CD4-positive, alpha-beta T cell (primary cell): ENCODE measurements at regions not wholly inside any gene's neighbourhood (a gene's known extent, or its start where the extent isn't known, plus 50 kb on each side); places are given as distances from the start of the nearest gene placed in this dataset.
"Not testable (repeated sequence)": the region's sequence is repeated elsewhere in the genome, so short reads cannot be mapped to it uniquely, and the experiment has no call there.

ENCODE experiments used
- ATAC-seq: fragments of 200-7000 bp; cut with Tn5 transposase; one replicate; pipeline ENCODE4 v1.10.0; 2022; ENCODE audit warnings: mild to moderate bottlenecking; ENCODE audit not compliant: poor library complexity
- CTCF ChIA-PET: fragments of 350-600 bp; sonication (Branson Sonifier 250); formaldehyde crosslinking; loops from one replicate; lab custom pipeline; 2021; ENCODE audit warnings: antibody characterized with exemption, inconsistent platforms; lab: Charles Lee
- POLR2A ChIA-PET: fragments of 350-600 bp; sonication (Branson Sonifier 250); formaldehyde crosslinking; loops from one replicate; lab custom pipeline; 2021; ENCODE audit warnings: antibody characterized with exemption, inconsistent platforms; lab: Charles Lee
- DNase-seq, 14 experiments: peaks; one replicate each; pipeline ENCODE4 v3.0.0-alpha.2; 2013 to 2020; ENCODE audit warnings: mixed read lengths in 2 of 14
- H3K27ac ChIP-seq, 2 donors: one replicate each; pipeline versions ENCODE4 v1.5.1 to v1.7.0; 2013; ENCODE audit warnings: low read length in 2 of 2, low read depth in 1 of 2, mild to moderate bottlenecking in 1 of 2
- H3K27me3 ChIP-seq, 2 experiments: 1 replicate in 1 of 2; 2 replicates in 1 of 2; pipeline versions ENCODE4 v1.6.1 to v1.7.0; 2013; ENCODE audit warnings: low read length in 2 of 2, control low read depth in 1 of 2, mild to moderate bottlenecking in 1 of 2, moderate library complexity in 1 of 2; ENCODE audit not compliant: insufficient read depth in 2 of 2, control insufficient read depth in 1 of 2
- H3K36me3 ChIP-seq: one replicate; pipeline ENCODE4 v1.6.1; 2013; ENCODE audit warnings: low read length, control low read depth; ENCODE audit not compliant: insufficient read depth
- H3K4me1 ChIP-seq: one replicate; pipeline ENCODE4 v1.6.1; 2013; ENCODE audit warnings: low read length, control low read depth; ENCODE audit not compliant: insufficient read depth
- H3K4me3 ChIP-seq: one replicate; pipeline ENCODE4 v1.5.1; 2013; ENCODE audit warnings: mild to moderate bottlenecking, low read length, moderate library complexity
- H3K9me3 ChIP-seq, 2 experiments: 1 replicate in 1 of 2; 2 replicates in 1 of 2; pipeline versions ENCODE4 v1.6.1 to v1.7.0; 2013; ENCODE audit warnings: low read length in 2 of 2, mild to moderate bottlenecking in 2 of 2, control low read depth in 1 of 2, moderate library complexity in 1 of 2; ENCODE audit not compliant: control insufficient read depth in 1 of 2, insufficient read depth in 1 of 2
- H3K27ac Mint-ChIP-seq: one replicate; pipeline ENCODE4 v1.8.0; 2020; ENCODE audit warnings: mixed read lengths
- H3K27me3 Mint-ChIP-seq: one replicate; pipeline ENCODE4 v1.8.0; 2021; ENCODE audit warnings: mixed read lengths
- H3K36me3 Mint-ChIP-seq: one replicate; pipeline ENCODE4 v1.8.0; 2021; ENCODE audit warnings: low read depth, mixed read lengths
- H3K4me1 Mint-ChIP-seq: one replicate; pipeline ENCODE4 v1.8.0; 2021; ENCODE audit warnings: low read depth, mixed read lengths
- H3K4me3 Mint-ChIP-seq: one replicate; pipeline ENCODE4 v1.8.0; 2020; ENCODE audit warnings: mild to moderate bottlenecking, mixed read lengths
- H3K9me3 Mint-ChIP-seq: one replicate; pipeline ENCODE4 v1.8.0; 2020; ENCODE audit warnings: mixed read lengths
- CTCF ChIP-seq: fragments of 200-600 bp; IDR thresholded peaks from one replicate; pipeline ENCODE4 v1.8.0; 2022; ENCODE audit warnings: antibody characterized with exemption, mild to moderate bottlenecking
- intact Hi-C, 2 experiments: fragments of 100-400 bp; cut with DNase I in 1 of 2; cut with micrococcal nuclease in 1 of 2; formaldehyde crosslinking; loops; one replicate each; pipeline versions ENCODE4 v1.15.1 to v1.9.0; 2023 to 2025; cut with DNase I, micrococcal nuclease

- H3K4me3 Mint-ChIP-seq = no peak overlapping the region
- no peak overlapping the region for H3K27ac ChIP-seq
These were observed 230.3 kb downstream of the CNTN3 start for GRCh38 chr3:74384159-74384558.

GRCh38 chr3:74377669-74378068 is 236.8 kb downstream of the CNTN3 start:
- no peaks in the 10 kb centered on the region for H3K27me3 Mint-ChIP-seq
- peaks cover 5% of the 10 kb centered on the region for H3K9me3 Mint-ChIP-seq
- TF ChIP-seq CTCF = no peak
- no peaks in the 10 kb centered on the region for H3K27me3 ChIP-seq
- H3K4me1 ChIP-seq = no peaks in the 10 kb centered on the region
- ChIA-PET CTCF (no interaction called here), POLR2A (no interaction called here)
- ATAC-seq (no peak), DNase-seq (no peak)
- no peaks in the 10 kb centered on the region for H3K9me3 ChIP-seq
- H3K4me3 Mint-ChIP-seq = no peak overlapping the region
- intact Hi-C loops = no loop called here
- no peaks in the 10 kb centered on the region for H3K4me1 Mint-ChIP-seq
- no peak overlapping the region for H3K27ac Mint-ChIP-seq
- no peak overlapping the region for H3K27ac ChIP-seq
- no peak overlapping the region for H3K4me3 ChIP-seq
- H3K36me3 Mint-ChIP-seq = no peaks in the 10 kb centered on the region
- H3K36me3 ChIP-seq = no peaks in the 10 kb centered on the region

More at GRCh38 chr3:74384159-74384558, 230.3 kb downstream of the CNTN3 start:
- Histone ChIP-seq H3K36me3 (no peaks in the 10 kb centered on the region), H3K27me3 (no peaks in the 10 kb centered on the region), H3K9me3 (no peaks in the 10 kb centered on the region), H3K4me1 (no peaks in the 10 kb centered on the region), H3K4me3 (no peak overlapping the region)
- Mint-ChIP-seq H3K9me3 (peaks cover 7% of the 10 kb centered on the region), H3K27me3 (no peaks in the 10 kb centered on the region), H3K4me1 (no peaks in the 10 kb centered on the region), H3K36me3 (no peaks in the 10 kb centered on the region), H3K27ac (no peak overlapping the region)
- CTCF ChIA-PET = no interaction called here
- DNase-seq (no peak), ATAC-seq (no peak)
- intact Hi-C loops = no loop called here
- POLR2A ChIA-PET = no interaction called here
- no peak for TF ChIP-seq CTCF

GRCh38 chr3:74376323-74376722 is 238.1 kb downstream of the CNTN3 start:
- H3K27ac Mint-ChIP-seq, ATAC-seq, H3K9me3 ChIP-seq, H3K36me3 ChIP-seq, H3K4me1 ChIP-seq, H3K27me3 ChIP-seq, CTCF ChIA-PET, H3K27me3 Mint-ChIP-seq, H3K27ac ChIP-seq, H3K4me1 Mint-ChIP-seq, H3K4me3 Mint-ChIP-seq, POLR2A ChIA-PET, DNase-seq, H3K4me3 ChIP-seq, H3K9me3 Mint-ChIP-seq, intact Hi-C loops, H3K36me3 Mint-ChIP-seq: not testable (repeated sequence)

GRCh38 chr3:74375653-74376052 is 238.8 kb downstream of the CNTN3 start:
- H3K4me1 Mint-ChIP-seq = no peaks in the 10 kb centered on the region
- intact Hi-C loops = no loop called here
- POLR2A ChIA-PET = no interaction called here
- no peaks in the 10 kb centered on the region for H3K36me3 Mint-ChIP-seq
- Histone ChIP-seq H3K36me3 (no peaks in the 10 kb centered on the region), H3K9me3 (no peaks in the 10 kb centered on the region), H3K4me1 (no peaks in the 10 kb centered on the region), H3K4me3 (no peak overlapping the region), H3K27me3 (no peaks in the 10 kb centered on the region), H3K27ac (no peak overlapping the region)
- peaks cover 3% of the 10 kb centered on the region for H3K9me3 Mint-ChIP-seq
- no peak overlapping the region for H3K4me3 Mint-ChIP-seq
- ATAC-seq = no peak
- no peak overlapping the region for H3K27ac Mint-ChIP-seq
- H3K27me3 Mint-ChIP-seq = no peaks in the 10 kb centered on the region
- CTCF ChIA-PET = no interaction called here
- TF ChIP-seq CTCF = no peak
- no peak for DNase-seq
